ENCODE measurements at regions not wholly inside any gene's neighbourhood (a gene's known extent, or its start where the extent isn't known, plus 50 kb on each side); places are given as distances from the start of the nearest gene placed in this dataset.

GRCh38 chr1:83781667-83782066, 217.3 kb downstream of the TTLL7 start:
- TF ChIP-seq CTCF (conservative IDR thresholded peaks at IDR 0.05) (no peak), ZFX (IDR thresholded peaks at IDR 0.05) (no peak)

Measured in C4-2B (cell line).